ENCODE measurements at regions not wholly inside any gene's neighbourhood (a gene's known extent, or its start where the extent isn't known, plus 50 kb on each side); places are given as distances from the start of the nearest gene placed in this dataset.

- TF ChIP-seq CTCF (IDR thresholded peaks at IDR 0.05; ENCODE audit: control insufficient read depth, extremely low read depth, insufficient read depth): no peak
- H3K4me3 ChIP-seq (ENCODE audit: low read depth, low read length): no peak overlapping the region
- DNase-seq (ENCODE audit: low read depth): no peak
Measured at GRCh38 chr20:60236613-60237012, 278.4 kb downstream of the CDH26 start.

GRCh38 chr20:60237981-60238380 is 279.8 kb downstream of the CDH26 start:
- no peak overlapping the region for H3K4me3 ChIP-seq (ENCODE audit: low read depth, low read length)
- TF ChIP-seq CTCF (IDR thresholded peaks at IDR 0.05; ENCODE audit: control insufficient read depth, extremely low read depth, insufficient read depth): no peak
- DNase-seq (ENCODE audit: low read depth): no peak

- no peak for TF ChIP-seq CTCF (IDR thresholded peaks at IDR 0.05; ENCODE audit: control insufficient read depth, extremely low read depth, insufficient read depth)
- H3K4me3 ChIP-seq (ENCODE audit: low read depth, low read length): no peak overlapping the region
- DNase-seq (ENCODE audit: low read depth): no peak
Measured at GRCh38 chr20:60238992-60239660, 280.9 kb downstream of the CDH26 start.

- no peak for DNase-seq (ENCODE audit: low read depth)
- TF ChIP-seq CTCF (IDR thresholded peaks at IDR 0.05; ENCODE audit: control insufficient read depth, extremely low read depth, insufficient read depth): no peak
- H3K4me3 ChIP-seq (ENCODE audit: low read depth, low read length): no peak overlapping the region
Measured at GRCh38 chr20:60239956-60240355, 281.7 kb downstream of the CDH26 start.

- DNase-seq (ENCODE audit: low read depth): no peak
- no peak for TF ChIP-seq CTCF (IDR thresholded peaks at IDR 0.05; ENCODE audit: control insufficient read depth, extremely low read depth, insufficient read depth)
- H3K4me3 ChIP-seq (ENCODE audit: low read depth, low read length): no peak overlapping the region
Measured at GRCh38 chr20:60240415-60240814, 282.2 kb downstream of the CDH26 start.

GRCh38 chr20:60240986-60241385 is 282.8 kb downstream of the CDH26 start:
- no peak for DNase-seq (ENCODE audit: low read depth)
- TF ChIP-seq CTCF (IDR thresholded peaks at IDR 0.05; ENCODE audit: control insufficient read depth, extremely low read depth, insufficient read depth): no peak
- H3K4me3 ChIP-seq (ENCODE audit: low read depth, low read length): no peak overlapping the region
